Trophoblast cell (in vitro differentiated cells and primary cell): ENCODE measurements at regions not wholly inside any gene's neighbourhood (a gene's known extent, or its start where the extent isn't known, plus 50 kb on each side); places are given as distances from the start of the nearest gene placed in this dataset.

Experiments
- DNase-seq, 2 donors: peaks; one replicate each; pipeline ENCODE4 v3.0.0-alpha.2; 2016
- H2AFZ ChIP-seq: 2 replicates; pipeline ENCODE4 v1.6.1; 2013; ENCODE audit warnings: low read length, moderate library complexity, mild to moderate bottlenecking; ENCODE audit not compliant: insufficient read depth, poor library complexity
- H2AK5ac ChIP-seq: 2 replicates; pipeline ENCODE4 v1.6.1; 2013; ENCODE audit warnings: mild to moderate bottlenecking, low read length
- H2BK120ac ChIP-seq: 2 replicates; pipeline ENCODE4 v1.6.1; 2013; ENCODE audit warnings: low read length, mild to moderate bottlenecking, moderate library complexity; ENCODE audit not compliant: insufficient read depth, poor library complexity
- H2BK12ac ChIP-seq: 2 replicates; pipeline ENCODE4 v1.6.1; 2013; ENCODE audit warnings: mild to moderate bottlenecking, low read length, moderate library complexity
- H2BK5ac ChIP-seq: 2 replicates; pipeline ENCODE4 v1.6.1; 2013; ENCODE audit warnings: low read length, low read depth, moderate library complexity, mild to moderate bottlenecking; ENCODE audit not compliant: poor library complexity
- H3K14ac ChIP-seq: 2 replicates; pipeline ENCODE4 v1.6.1; 2013; ENCODE audit warnings: mild to moderate bottlenecking, low read length
- H3K18ac ChIP-seq: 2 replicates; pipeline ENCODE4 v1.6.1; 2013; ENCODE audit warnings: mild to moderate bottlenecking, low read length
- H3K23ac ChIP-seq: 2 replicates; pipeline ENCODE4 v1.6.1; 2013; ENCODE audit warnings: low read length
- H3K27ac ChIP-seq: 2 replicates; pipeline ENCODE4 v1.5.1; 2013; ENCODE audit warnings: low read depth, mild to moderate bottlenecking, inconsistent platforms, low read length, moderate library complexity
- H3K27me3 ChIP-seq: 2 replicates; pipeline ENCODE4 v1.6.1; 2013; ENCODE audit warnings: inconsistent platforms, mild to moderate bottlenecking, low read length, moderate library complexity; ENCODE audit not compliant: insufficient read depth
- H3K36me3 ChIP-seq, 2 experiments: 1 replicate in 1 of 2; 2 replicates in 1 of 2; pipeline ENCODE4 v1.6.1; 2013; ENCODE audit warnings: low read length in 2 of 2, mild to moderate bottlenecking in 2 of 2, moderate library complexity in 1 of 2; ENCODE audit not compliant: insufficient read depth in 2 of 2, control insufficient read depth in 1 of 2
- H3K4ac ChIP-seq: 2 replicates; pipeline ENCODE4 v1.6.1; 2013; ENCODE audit warnings: low read depth, mild to moderate bottlenecking, low read length, moderate library complexity
- H3K4me1 ChIP-seq, 2 experiments: 1 replicate in 1 of 2; 2 replicates in 1 of 2; pipeline ENCODE4 v1.6.1; 2013; ENCODE audit warnings: low read length in 2 of 2, mild to moderate bottlenecking in 2 of 2, moderate library complexity in 1 of 2; ENCODE audit not compliant: insufficient read depth in 2 of 2, control insufficient read depth in 1 of 2
- H3K4me2 ChIP-seq: 2 replicates; pipeline ENCODE4 v1.6.1; 2013; ENCODE audit warnings: inconsistent platforms, mild to moderate bottlenecking, low read length, moderate library complexity
- H3K4me3 ChIP-seq: 2 replicates; pipeline ENCODE4 v1.5.1; 2013; ENCODE audit warnings: mild to moderate bottlenecking, low read depth, low read length, inconsistent platforms
- H3K79me1 ChIP-seq: one replicate; pipeline ENCODE4 v1.6.1; 2013; ENCODE audit warnings: low read length
- H3K79me2 ChIP-seq: 2 replicates; pipeline ENCODE4 v1.6.1; 2013; ENCODE audit warnings: low read length, mild to moderate bottlenecking; ENCODE audit not compliant: control insufficient read depth, insufficient read depth, poor library complexity
- H3K9ac ChIP-seq: 2 replicates; pipeline ENCODE4 v1.6.1; 2013; ENCODE audit warnings: mild to moderate bottlenecking, low read length
- H3K9me3 ChIP-seq: 2 replicates; pipeline ENCODE4 v1.6.1; 2013; ENCODE audit warnings: low read depth, mild to moderate bottlenecking, control low read depth, inconsistent platforms, low read length; ENCODE audit not compliant: insufficient read depth
- H4K12ac ChIP-seq: 2 replicates; pipeline ENCODE4 v1.6.1; 2013; ENCODE audit warnings: low read depth, mild to moderate bottlenecking, low read length, moderate library complexity
- H4K8ac ChIP-seq: 2 replicates; pipeline ENCODE4 v1.6.1; 2013; ENCODE audit warnings: low read depth, mild to moderate bottlenecking, low read length, moderate library complexity
- H4K91ac ChIP-seq: one replicate; pipeline ENCODE4 v1.6.1; 2013; ENCODE audit warnings: low read depth, mild to moderate bottlenecking, low read length, moderate library complexity
- WGBS: extraction: QIAGEN DNeasy Blood & Tissue Kit; methylation state at CpG from one replicate; pipeline ENCODE4 v1.1.7; 2013; ENCODE audit warnings: missing lambda C conversion rate; ENCODE audit not compliant: insufficient read length, insufficient coverage; ENCODE audit errors: extremely low coverage; 5-methylcytosine and 5-hydroxymethylcytosine counted together

DNA sequence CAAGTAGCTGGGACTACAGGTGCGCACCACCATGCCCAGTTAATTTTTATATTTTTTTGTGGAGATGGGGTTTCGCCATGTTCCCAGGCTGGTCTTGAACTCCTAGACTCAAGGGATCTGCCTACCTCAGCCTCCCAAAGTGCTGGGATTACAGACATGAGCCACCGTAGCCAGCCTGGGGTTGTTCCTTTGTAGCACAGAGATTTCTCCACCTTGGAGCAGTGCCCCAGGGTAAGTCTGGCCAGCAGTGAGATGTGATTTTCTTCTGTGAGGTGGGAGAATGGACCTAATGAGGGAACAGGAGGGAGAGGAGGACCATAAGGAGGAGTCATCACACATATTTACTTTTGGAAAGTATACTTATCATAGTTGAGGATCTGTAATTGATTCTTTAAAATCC lies 61.1 kb upstream of the GADD45A start:
- no peak overlapping the region for H2AFZ ChIP-seq
- no peak overlapping the region for H4K12ac ChIP-seq
- no peak overlapping the region for H2BK120ac ChIP-seq
- H3K79me1 ChIP-seq = no peaks in the 10 kb centered on the region
- H3K23ac ChIP-seq = no peak overlapping the region
- H3K27ac ChIP-seq = no peak overlapping the region
- H3K4me3 ChIP-seq = no peak overlapping the region
- no peak overlapping the region for H3K14ac ChIP-seq
- H4K8ac ChIP-seq = no peak overlapping the region
- no peak overlapping the region for H3K4me2 ChIP-seq
- H2BK12ac ChIP-seq = no peak overlapping the region
- no peak overlapping the region for H4K91ac ChIP-seq
- H3K18ac ChIP-seq = no peak overlapping the region
- H3K9me3 ChIP-seq = no peaks in the 10 kb centered on the region
- H2BK5ac ChIP-seq = no peak overlapping the region
- no peak overlapping the region for H3K9ac ChIP-seq
- no peaks in the 10 kb centered on the region for H3K27me3 ChIP-seq
- no peaks in the 10 kb centered on the region for H3K79me2 ChIP-seq
- no CpG with 5 or more reads among the region's 3 CpGs for WGBS
- H3K4me1 ChIP-seq = no peaks in the 10 kb centered on the region
- no peak overlapping the region for H2AK5ac ChIP-seq
- H3K4ac ChIP-seq = no peak overlapping the region
- DNase-seq = no peak
- no peaks in the 10 kb centered on the region for H3K36me3 ChIP-seq

DNA sequence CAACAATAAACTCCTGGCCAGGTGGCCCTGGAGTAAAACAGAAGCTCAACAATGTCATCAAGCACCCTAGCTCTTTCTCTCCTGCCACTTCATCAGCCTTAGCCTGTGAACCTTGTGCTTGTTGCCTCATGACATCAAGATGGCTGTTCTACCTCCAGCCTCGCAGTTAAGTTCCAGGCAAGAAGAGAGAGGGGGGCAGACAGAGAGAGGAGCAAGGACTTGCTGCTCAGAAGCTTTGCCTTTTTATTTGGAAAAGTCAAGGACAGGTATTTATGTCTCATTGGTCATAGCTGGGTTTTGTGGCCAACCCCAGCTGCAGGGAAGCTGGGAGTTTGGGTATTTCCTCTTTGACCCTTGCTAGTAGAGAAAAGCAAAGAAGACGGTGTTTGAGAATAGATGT lies 60.3 kb upstream of the GADD45A start:
- Histone ChIP-seq H3K18ac (no peak overlapping the region), H3K4me2 (no peak overlapping the region), H3K9me3 (no peaks in the 10 kb centered on the region), H2AK5ac (no peak overlapping the region), H2BK120ac (no peak overlapping the region), H3K23ac (no peak overlapping the region), H4K8ac (no peak overlapping the region), H4K12ac (no peak overlapping the region), H4K91ac (no peak overlapping the region), H2AFZ (no peak overlapping the region), H2BK12ac (no peak overlapping the region), H3K79me2 (no peaks in the 10 kb centered on the region), H3K27ac (no peak overlapping the region), H3K9ac (no peak overlapping the region), H3K4ac (no peak overlapping the region), H3K36me3 (no peaks in the 10 kb centered on the region), H3K14ac (no peak overlapping the region), H3K27me3 (no peaks in the 10 kb centered on the region), H3K4me3 (no peak overlapping the region), H2BK5ac (no peak overlapping the region), H3K79me1 (no peaks in the 10 kb centered on the region), H3K4me1 (no peaks in the 10 kb centered on the region)
- WGBS = no CpG with 5 or more reads among the region's 2 CpGs
- no peak for DNase-seq

DNA sequence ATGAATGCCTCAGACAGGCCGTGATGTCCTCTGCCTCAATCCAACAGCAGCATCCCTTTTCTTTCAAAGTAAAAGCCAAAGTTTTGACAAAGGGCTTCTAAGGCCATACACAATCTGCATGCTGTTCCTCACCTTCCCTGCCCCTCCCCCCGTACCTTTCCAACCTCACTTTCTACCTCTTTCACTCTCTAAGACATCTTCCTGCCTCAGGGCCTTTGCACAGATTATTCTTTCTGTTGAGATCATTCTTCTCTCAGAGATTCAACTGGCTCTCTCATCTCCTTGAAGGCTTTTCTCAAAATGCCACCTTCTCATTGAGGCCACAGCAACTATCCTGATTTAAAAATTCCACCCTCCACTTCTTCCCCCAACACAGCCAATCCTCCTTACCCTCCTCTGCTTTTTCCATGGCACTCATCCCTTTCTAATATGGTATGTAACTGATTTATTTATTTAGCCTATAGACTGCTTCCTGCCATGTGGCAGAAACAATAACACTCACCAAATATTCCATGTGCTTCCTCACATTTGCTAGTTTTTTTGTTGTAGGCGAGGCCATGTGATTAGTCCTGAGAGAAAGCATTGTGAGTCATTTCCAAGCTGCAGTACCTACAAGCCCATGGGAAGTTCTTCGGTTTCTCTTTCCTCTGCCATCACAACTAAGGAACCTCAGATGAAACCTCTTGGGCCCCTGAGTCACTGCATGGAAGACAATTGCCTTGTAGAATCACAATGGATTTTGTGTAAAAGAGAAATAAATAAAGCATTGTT lies 58.7 kb upstream of the GADD45A start:
- H3K36me3 ChIP-seq = no peaks in the 10 kb centered on the region
- no peaks in the 10 kb centered on the region for H3K4me1 ChIP-seq
- no peak overlapping the region for H3K14ac ChIP-seq
- no peak overlapping the region for H2BK5ac ChIP-seq
- no peaks in the 10 kb centered on the region for H3K79me1 ChIP-seq
- no CpG with 5 or more reads among the region's 4 CpGs for WGBS
- no peak overlapping the region for H4K12ac ChIP-seq
- no peak overlapping the region for H2BK120ac ChIP-seq
- no peak overlapping the region for H3K4me3 ChIP-seq
- H3K23ac ChIP-seq = no peak overlapping the region
- no peak overlapping the region for H2AFZ ChIP-seq
- no peaks in the 10 kb centered on the region for H3K79me2 ChIP-seq
- H3K27me3 ChIP-seq = no peaks in the 10 kb centered on the region
- H2BK12ac ChIP-seq = no peak overlapping the region
- H3K9me3 ChIP-seq = no peaks in the 10 kb centered on the region
- H4K91ac ChIP-seq = no peak overlapping the region
- H4K8ac ChIP-seq = no peak overlapping the region
- no peak overlapping the region for H3K9ac ChIP-seq
- no peak overlapping the region for H2AK5ac ChIP-seq
- no peak for DNase-seq
- H3K27ac ChIP-seq = no peak overlapping the region
- no peak overlapping the region for H3K18ac ChIP-seq
- no peak overlapping the region for H3K4ac ChIP-seq
- H3K4me2 ChIP-seq = no peak overlapping the region

GRCh38 chr1:67626861-67627235 lies 58.2 kb upstream of the GADD45A start:
- H3K4me1 ChIP-seq = no peaks in the 10 kb centered on the region
- H3K9ac ChIP-seq = no peak overlapping the region
- H2BK12ac ChIP-seq = no peak overlapping the region
- H2AFZ ChIP-seq = no peak overlapping the region
- H3K79me2 ChIP-seq = no peaks in the 10 kb centered on the region
- H3K27me3 ChIP-seq = no peaks in the 10 kb centered on the region
- no peak overlapping the region for H2BK120ac ChIP-seq
- no peaks in the 10 kb centered on the region for H3K9me3 ChIP-seq
- no peak overlapping the region for H3K4ac ChIP-seq
- no peak overlapping the region for H3K4me2 ChIP-seq
- H3K14ac ChIP-seq = no peak overlapping the region
- no peaks in the 10 kb centered on the region for H3K79me1 ChIP-seq
- no peak overlapping the region for H3K27ac ChIP-seq
- H3K23ac ChIP-seq = no peak overlapping the region
- no peak overlapping the region for H3K18ac ChIP-seq
- no peak overlapping the region for H4K8ac ChIP-seq
- no peak overlapping the region for H3K4me3 ChIP-seq
- H4K12ac ChIP-seq = no peak overlapping the region
- DNase-seq = no peak
- no peak overlapping the region for H2AK5ac ChIP-seq
- no peak overlapping the region for H4K91ac ChIP-seq
- H2BK5ac ChIP-seq = no peak overlapping the region
- no CpG with 5 or more reads among the region's 1 CpG for WGBS
- H3K36me3 ChIP-seq = no peaks in the 10 kb centered on the region
